Stomach (tissue), 8 donors: ENCODE measurements at regions not wholly inside any gene's neighbourhood (a gene's known extent, or its start where the extent isn't known, plus 50 kb on each side); places are given as distances from the start of the nearest gene placed in this dataset.
A peak's percentile ranks its signal among the peaks of the same experiment; 100 is the strongest.

Experiments used
- DNase-seq, 2 donors: peaks; one replicate each; pipeline versions ENCODE4 v3.0.0 to v3.0.0-alpha.2; 2013 to 2019
- H3K27ac ChIP-seq, 5 donors: fragments of 200-600 bp in 4 of 5; sonication (generic) in 4 of 5; one replicate each; pipeline ENCODE4 v1.5.1; 2013 to 2019; ENCODE audit warnings: mild to moderate bottlenecking in 1 of 5, moderate library complexity in 1 of 5
- H3K27me3 ChIP-seq, 3 donors: fragments of 200-600 bp; sonication (generic); one replicate each; pipeline ENCODE4 v1.5.1; 2017 to 2019; ENCODE audit warnings: mixed run types in 1 of 3
- H3K36me3 ChIP-seq, 4 donors: fragments of 200-600 bp; sonication (generic); 1 replicate in 3 of 4; 2 replicates in 1 of 4; pipeline ENCODE4 v1.5.1; 2016 to 2019
- H3K4me1 ChIP-seq, 4 donors: fragments of 200-600 bp; sonication (generic); one replicate each; pipeline ENCODE4 v1.5.1; 2016 to 2019
- H3K4me3 ChIP-seq, 4 donors: fragments of 200-600 bp; sonication (generic) in 3 of 4; one replicate each; pipeline ENCODE4 v1.5.1; 2016 to 2019; ENCODE audit warnings: mild to moderate bottlenecking in 1 of 4
- H3K9me3 ChIP-seq, 4 donors: fragments of 200-600 bp; sonication (generic); one replicate each; pipeline ENCODE4 v1.5.1; 2016 to 2019
- CTCF ChIP-seq, 7 experiments: fragments of 450-650 bp in 4 of 7; fragments of 200-600 bp in 3 of 7; sonication (generic) in 3 of 7; IDR thresholded peaks; one replicate each; pipeline ENCODE4 v1.5.1; 2016 to 2019; ENCODE audit warnings: antibody characterized with exemption in 7 of 7, control low read depth in 2 of 7, mild to moderate bottlenecking in 1 of 7
- EP300 ChIP-seq: sonication (generic); formaldehyde crosslinking; IDR thresholded peaks from one replicate; pipeline ENCODE4 v1.6.1; 2017; ENCODE audit warnings: antibody characterized with exemption
- POLR2A ChIP-seq, 4 donors: fragments of 450-650 bp; IDR thresholded peaks; one replicate each; pipeline ENCODE4 v1.6.1; 2016; ENCODE audit warnings: antibody characterized with exemption in 4 of 4, control low read depth in 2 of 4, mild to moderate bottlenecking in 1 of 4, moderate library complexity in 1 of 4
- POLR2AphosphoS5 ChIP-seq, 3 donors: sonication (generic); formaldehyde crosslinking; IDR thresholded peaks; one replicate each; pipeline ENCODE4 v1.6.1; 2016; ENCODE audit warnings: antibody characterized with exemption in 3 of 3
- WGBS, 5 donors: extraction: QIAGEN DNeasy Blood & Tissue Kit in 3 of 5; methylation state at CpG; one replicate each; pipeline versions ENCODE4 v1.1.5 to v1.1.7; 2013 to 2018; 5-methylcytosine and 5-hydroxymethylcytosine counted together
- intact Hi-C: fragments of 100-400 bp; cut with DNase I; formaldehyde crosslinking; loops from one replicate; pipeline ENCODE4 v1.15.1; 2023; ENCODE audit warnings: low total_unique reads
- donor health status: healthy with polysubstance abuse.
- donor health status: Bipolar disorder and iron deficiency.
- donor health status: healthy.

- no peaks in the 10 kb centered on the region for H3K36me3 ChIP-seq
- H3K4me3 ChIP-seq, result no peak overlapping the region
- no peak for DNase-seq
- WGBS, 5 donors, result 76 to 85% (median 82%) methylated on average over 7 of the region's 7 CpGs
- no peak for TF ChIP-seq POLR2AphosphoS5 (IDR thresholded peaks at IDR 0.05)
- TF ChIP-seq EP300, result no peak
- no peak for TF ChIP-seq POLR2A (IDR thresholded peaks at IDR 0.05)
- TF ChIP-seq CTCF (IDR thresholded peaks at IDR 0.05), result no peak
- no peaks in the 10 kb centered on the region for H3K27me3 ChIP-seq
- intact Hi-C loops, result no loop called here
- H3K4me1 ChIP-seq, result peaks cover 6 to 40% (median 7%) of the 10 kb centered on the region in 4 donors
- no peak overlapping the region for H3K27ac ChIP-seq
- no peaks in the 10 kb centered on the region for H3K9me3 ChIP-seq
Observed at GRCh38 chr13:106377931-106378662, 157.4 kb downstream of the EFNB2 start.

- Histone ChIP-seq H3K36me3 (no peaks in the 10 kb centered on the region), H3K27me3 (no peaks in the 10 kb centered on the region), H3K4me1 (peaks cover 6 to 44% (median 11%) of the 10 kb centered on the region in 4 donors), H3K9me3 (no peaks in the 10 kb centered on the region), H3K27ac (no peak overlapping the region), H3K4me3 (no peak overlapping the region)
- no peak for TF ChIP-seq POLR2AphosphoS5 (IDR thresholded peaks at IDR 0.05)
- TF ChIP-seq EP300, result no peak
- TF ChIP-seq POLR2A (IDR thresholded peaks at IDR 0.05), result no peak
- 82 to 88% (median 83%) methylated on average over 7 of the region's 7 CpGs for WGBS, 5 donors
- intact Hi-C loops, result no loop called here
- DNase-seq, result no peak
Observed at GRCh38 chr13:106377341-106377740, 158.1 kb downstream of the EFNB2 start.

GRCh38 chr13:106376401-106377112 lies 158.9 kb downstream of the EFNB2 start:
- no peak overlapping the region for H3K27ac ChIP-seq
- peaks cover 6 to 40% (median 11%) of the 10 kb centered on the region in 4 donors for H3K4me1 ChIP-seq
- peak in 1 of 2 donors; percentile 61 for DNase-seq
- H3K36me3 ChIP-seq, result no peaks in the 10 kb centered on the region
- 64 to 77% (median 69%) methylated on average over 21 of the region's 21 CpGs for WGBS, 5 donors
- no peak for TF ChIP-seq EP300
- TF ChIP-seq CTCF (IDR thresholded peaks at IDR 0.05), result no peak
- no peak for TF ChIP-seq POLR2A (IDR thresholded peaks at IDR 0.05)
- no peak for TF ChIP-seq POLR2AphosphoS5 (IDR thresholded peaks at IDR 0.05)
- no peaks in the 10 kb centered on the region for H3K27me3 ChIP-seq
- intact Hi-C loops, result no loop called here
- no peak overlapping the region for H3K4me3 ChIP-seq
- H3K9me3 ChIP-seq, result no peaks in the 10 kb centered on the region

GRCh38 chr13:106375085-106375484 lies 160.4 kb downstream of the EFNB2 start:
- no peaks in the 10 kb centered on the region for H3K9me3 ChIP-seq
- no peaks in the 10 kb centered on the region for H3K27me3 ChIP-seq
- peaks cover 0 to 29% (median 8%) of the 10 kb centered on the region in 4 donors for H3K4me1 ChIP-seq
- 94 to 98% (median 96%) methylated on average over 20 of the region's 20 CpGs for WGBS, 5 donors
- H3K4me3 ChIP-seq, result no peak overlapping the region
- no peak for TF ChIP-seq POLR2A (IDR thresholded peaks at IDR 0.05)
- no peak for TF ChIP-seq CTCF (IDR thresholded peaks at IDR 0.05)
- TF ChIP-seq EP300, result no peak
- TF ChIP-seq POLR2AphosphoS5 (IDR thresholded peaks at IDR 0.05), result no peak
- H3K27ac ChIP-seq, result no peak overlapping the region
- intact Hi-C loops, result no loop called here
- no peaks in the 10 kb centered on the region for H3K36me3 ChIP-seq
- no peak for DNase-seq
